Upper lobe of right lung (tissue), 1 donor: ENCODE measurements at regions not wholly inside any gene's neighbourhood (a gene's known extent, or its start where the extent isn't known, plus 50 kb on each side); places are given as distances from the start of the nearest gene placed in this dataset.

Experiments used
- ATAC-seq: fragments of 200-7000 bp; cut with Tn5 transposase; one replicate; pipeline ENCODE4 v1.9.1; 2020; ENCODE audit warnings: mild to moderate bottlenecking, moderate library complexity
- DNase-seq: peaks from one replicate; pipeline ENCODE4 v3.0.0-alpha.2; 2020
- H3K27ac ChIP-seq: fragments of 200-600 bp; one replicate; pipeline ENCODE4 v1.8.0; 2022
- H3K27me3 ChIP-seq: fragments of 200-600 bp; one replicate; pipeline ENCODE4 v1.8.0; 2022; ENCODE audit warnings: mild to moderate bottlenecking
- H3K36me3 ChIP-seq: fragments of 200-600 bp; one replicate; pipeline ENCODE4 v1.8.0; 2022
- H3K4me1 ChIP-seq: fragments of 200-600 bp; one replicate; pipeline ENCODE4 v1.8.0; 2022
- H3K4me3 ChIP-seq: fragments of 200-600 bp; one replicate; pipeline ENCODE4 v1.8.0; 2022; ENCODE audit warnings: mild to moderate bottlenecking
- H3K9me3 ChIP-seq: fragments of 200-600 bp; one replicate; pipeline ENCODE4 v1.8.0; 2022
- intact Hi-C: fragments of 100-400 bp; cut with DNase I; formaldehyde crosslinking; loops from one replicate; pipeline ENCODE4 v1.11.0; 2022
- TF ChIP-seq, protein P1 (sequence below): fragments of 200-600 bp; IDR thresholded peaks from one replicate; pipeline ENCODE4 v1.8.0; 2022; ENCODE audit warnings: antibody characterized with exemption
- donor health status: DM: no; HTN: yes; CAD: no; lungs with severe emphysema.

DNA sequence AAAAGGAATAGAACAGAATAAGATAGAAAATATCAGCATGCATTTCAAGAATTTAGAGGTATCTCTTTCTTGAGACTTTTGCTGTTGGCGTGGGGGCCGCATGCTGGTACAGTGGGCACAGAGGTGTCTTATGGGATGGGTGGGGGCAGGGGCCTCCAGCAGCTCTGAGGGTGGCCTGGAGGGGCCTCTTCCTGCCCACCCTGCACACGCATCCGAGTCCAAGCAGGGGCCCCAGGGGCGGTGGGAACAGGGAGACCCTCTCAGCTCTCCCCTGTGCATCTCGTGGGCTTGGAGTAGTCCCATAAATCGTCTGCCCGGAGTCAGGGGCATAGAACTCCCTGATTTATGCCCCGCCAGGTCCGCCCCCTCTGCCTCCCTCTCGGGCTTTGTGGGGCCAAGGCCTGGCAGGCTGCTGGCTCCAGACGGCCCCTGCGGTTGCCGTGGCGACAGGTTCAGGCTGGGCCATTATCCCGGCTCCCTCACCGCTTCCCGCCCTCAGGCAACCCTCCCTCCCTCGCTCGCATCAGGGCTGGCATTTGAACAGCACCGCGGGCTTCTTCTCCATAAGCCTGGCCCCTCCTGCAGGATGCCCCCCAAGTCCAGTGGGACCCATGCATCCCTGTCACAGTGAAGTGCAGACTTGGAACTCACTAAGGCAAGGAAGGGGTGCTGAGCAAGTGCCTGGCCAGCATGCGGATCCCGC lies 133.2 kb upstream of the ZBTB40 start:
- TF ChIP-seq, protein P1, sequence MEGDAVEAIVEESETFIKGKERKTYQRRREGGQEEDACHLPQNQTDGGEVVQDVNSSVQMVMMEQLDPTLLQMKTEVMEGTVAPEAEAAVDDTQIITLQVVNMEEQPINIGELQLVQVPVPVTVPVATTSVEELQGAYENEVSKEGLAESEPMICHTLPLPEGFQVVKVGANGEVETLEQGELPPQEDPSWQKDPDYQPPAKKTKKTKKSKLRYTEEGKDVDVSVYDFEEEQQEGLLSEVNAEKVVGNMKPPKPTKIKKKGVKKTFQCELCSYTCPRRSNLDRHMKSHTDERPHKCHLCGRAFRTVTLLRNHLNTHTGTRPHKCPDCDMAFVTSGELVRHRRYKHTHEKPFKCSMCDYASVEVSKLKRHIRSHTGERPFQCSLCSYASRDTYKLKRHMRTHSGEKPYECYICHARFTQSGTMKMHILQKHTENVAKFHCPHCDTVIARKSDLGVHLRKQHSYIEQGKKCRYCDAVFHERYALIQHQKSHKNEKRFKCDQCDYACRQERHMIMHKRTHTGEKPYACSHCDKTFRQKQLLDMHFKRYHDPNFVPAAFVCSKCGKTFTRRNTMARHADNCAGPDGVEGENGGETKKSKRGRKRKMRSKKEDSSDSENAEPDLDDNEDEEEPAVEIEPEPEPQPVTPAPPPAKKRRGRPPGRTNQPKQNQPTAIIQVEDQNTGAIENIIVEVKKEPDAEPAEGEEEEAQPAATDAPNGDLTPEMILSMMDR = no peak
- no peak overlapping the region for H3K4me3 ChIP-seq
- intact Hi-C loops = no loop called here
- H3K9me3 ChIP-seq = no peaks in the 10 kb centered on the region
- no peaks in the 10 kb centered on the region for H3K4me1 ChIP-seq
- peaks cover 17% of the 10 kb centered on the region for H3K27me3 ChIP-seq
- ATAC-seq = no peak
- no peaks in the 10 kb centered on the region for H3K36me3 ChIP-seq
- no peak for DNase-seq
- H3K27ac ChIP-seq = no peak overlapping the region

DNA sequence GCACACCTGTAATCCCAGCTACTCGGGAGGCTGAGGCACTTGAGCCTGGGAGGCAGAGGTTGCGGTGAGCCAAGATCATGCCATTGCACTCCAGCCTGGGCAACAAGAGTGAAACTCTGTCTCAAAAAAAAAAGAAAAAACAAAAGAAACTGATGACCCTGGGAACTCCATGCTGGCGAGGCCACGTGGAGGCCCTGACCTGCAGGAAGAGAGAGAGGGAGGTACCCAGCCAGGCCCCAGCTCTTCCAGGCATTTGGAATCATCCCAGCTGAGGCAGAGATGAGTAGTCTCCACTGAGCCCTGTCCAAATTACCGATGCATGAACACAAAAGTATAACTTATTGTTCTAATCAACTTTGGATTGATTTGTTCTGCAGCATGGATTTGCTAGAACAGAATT lies 132.0 kb upstream of the ZBTB40 start:
- no peaks in the 10 kb centered on the region for H3K36me3 ChIP-seq
- H3K4me3 ChIP-seq = no peak overlapping the region
- intact Hi-C loops = no loop called here
- H3K9me3 ChIP-seq = no peaks in the 10 kb centered on the region
- H3K27me3 ChIP-seq = peaks cover 17% of the 10 kb centered on the region
- TF ChIP-seq, protein P1 = no peak
- H3K4me1 ChIP-seq = no peaks in the 10 kb centered on the region
- no peak for ATAC-seq
- H3K27ac ChIP-seq = no peak overlapping the region
- peak; percentile 22 for DNase-seq

DNA sequence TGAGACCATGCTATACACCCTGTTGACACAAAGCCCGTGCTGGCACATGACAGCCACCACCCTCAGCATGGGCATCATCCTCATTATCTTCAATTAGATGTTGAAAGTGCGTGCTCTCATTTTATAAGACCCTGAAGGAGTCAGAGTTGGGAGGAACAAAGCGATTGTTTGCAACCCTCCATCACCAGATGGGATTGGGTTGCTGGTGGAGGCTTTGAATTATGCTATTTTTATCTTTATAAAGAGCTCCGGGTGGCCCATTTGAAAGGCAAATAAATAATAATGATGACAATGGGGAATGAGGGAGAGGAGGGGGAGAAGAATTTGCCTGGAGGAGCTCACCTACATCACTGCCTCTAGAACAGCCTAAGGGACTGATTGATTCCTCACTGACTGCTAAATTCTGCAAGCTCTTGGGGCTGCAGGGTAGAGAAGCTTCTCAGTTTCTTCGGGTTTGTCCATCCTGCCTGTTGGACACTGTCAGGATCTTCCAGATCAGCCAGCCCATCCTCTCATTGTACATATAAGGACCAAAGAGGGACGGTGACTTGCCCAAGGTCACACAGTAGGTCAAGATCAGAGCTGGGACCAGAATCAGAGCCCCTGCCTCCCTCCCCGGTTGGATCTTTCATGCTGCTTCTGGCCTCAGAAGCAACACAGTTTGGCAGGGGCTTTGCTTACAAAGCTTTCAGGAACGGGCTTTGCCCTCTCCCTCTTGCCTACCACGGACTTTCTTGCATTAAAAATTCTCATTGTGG lies 130.9 kb upstream of the ZBTB40 start:
- intact Hi-C loops = no loop called here
- Histone ChIP-seq H3K4me3 (no peak overlapping the region), H3K27me3 (peaks cover 17% of the 10 kb centered on the region), H3K4me1 (no peaks in the 10 kb centered on the region), H3K36me3 (no peaks in the 10 kb centered on the region), H3K27ac (no peak overlapping the region), H3K9me3 (no peaks in the 10 kb centered on the region)
- ATAC-seq (no peak), DNase-seq (no peak)
- TF ChIP-seq, protein P1 = no peak

DNA sequence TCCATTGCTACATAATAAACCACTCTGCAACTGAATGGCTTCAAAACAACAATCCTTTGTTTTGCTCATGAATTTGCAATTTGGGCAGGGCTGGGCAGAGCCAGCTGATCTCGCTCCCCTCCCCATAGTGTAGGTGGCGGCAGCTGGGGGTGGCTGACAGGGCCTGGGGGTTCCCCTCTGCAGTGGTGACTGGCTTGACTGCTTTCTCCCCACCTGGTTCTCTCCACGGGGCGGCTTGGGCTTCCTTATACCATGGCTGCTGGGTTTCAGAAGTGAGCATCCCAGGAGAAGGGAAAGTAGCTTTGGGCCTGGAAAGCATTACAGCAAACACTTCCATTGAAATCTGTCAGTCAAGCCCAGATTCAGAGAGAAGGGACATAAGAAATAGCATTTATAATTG lies 129.7 kb upstream of the ZBTB40 start:
- ATAC-seq = no peak
- DNase-seq = peak; percentile 27
- no peaks in the 10 kb centered on the region for H3K36me3 ChIP-seq
- no peak overlapping the region for H3K4me3 ChIP-seq
- H3K9me3 ChIP-seq = no peaks in the 10 kb centered on the region
- intact Hi-C loops = no loop called here
- no peak overlapping the region for H3K27ac ChIP-seq
- H3K4me1 ChIP-seq = no peaks in the 10 kb centered on the region
- TF ChIP-seq, protein P1 = no peak
- peaks cover 17% of the 10 kb centered on the region for H3K27me3 ChIP-seq

DNA sequence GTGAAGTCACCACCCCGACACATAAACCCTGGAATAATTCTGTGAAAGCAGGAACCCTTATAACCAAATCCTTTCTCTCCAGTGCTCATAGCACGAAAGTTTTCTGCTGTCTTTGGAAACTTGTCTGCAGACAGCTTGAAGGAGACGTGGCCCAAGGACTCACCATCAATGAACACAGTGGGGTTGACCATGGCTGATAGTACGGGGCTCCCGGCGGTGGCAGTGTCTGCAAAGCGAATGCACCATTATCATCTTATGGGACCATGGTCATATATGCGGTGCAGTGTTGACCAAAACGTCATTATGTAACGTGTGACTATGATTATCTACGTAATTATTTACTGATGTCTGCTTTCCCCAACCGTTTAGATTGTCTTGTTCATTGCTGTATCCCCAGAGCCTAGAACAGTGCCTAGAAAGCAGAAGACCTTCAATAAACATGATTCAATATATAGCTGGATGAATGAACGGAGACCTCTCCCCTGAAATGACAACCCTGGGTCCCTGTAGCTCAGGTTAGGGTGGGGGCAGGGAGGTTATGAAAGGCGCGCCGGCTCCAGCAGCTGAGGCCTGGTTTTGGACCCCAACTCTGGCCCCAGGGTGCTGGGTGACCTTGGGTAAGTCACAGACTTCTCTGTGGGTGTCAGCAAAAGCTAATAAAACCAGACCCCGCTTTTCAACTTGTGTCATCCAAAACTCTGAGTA lies 128.4 kb upstream of the ZBTB40 start:
- DNase-seq = peak; percentile 26
- H3K36me3 ChIP-seq = no peaks in the 10 kb centered on the region

More for the DNA sequence above, 128.4 kb upstream of the ZBTB40 start:
- Histone ChIP-seq H3K4me1 (no peaks in the 10 kb centered on the region), H3K27ac (no peak overlapping the region), H3K4me3 (no peak overlapping the region), H3K9me3 (no peaks in the 10 kb centered on the region), H3K27me3 (peaks cover 6% of the 10 kb centered on the region)
- no peak for ATAC-seq
- intact Hi-C loops = no loop called here
- TF ChIP-seq, protein P1 = no peak
